HEK293T (cell line): ENCODE measurements at regions not wholly inside any gene's neighbourhood (a gene's known extent, or its start where the extent isn't known, plus 50 kb on each side); places are given as distances from the start of the nearest gene placed in this dataset.

Experiments used
- ARNT ChIP-seq: fragments of 450-650 bp; IDR thresholded peaks from 2 replicates; pipeline ENCODE4 v1.6.1; 2017; ENCODE audit warnings: mild to moderate bottlenecking
- BHLHE40 ChIP-seq: fragments of 450-650 bp; IDR thresholded peaks from 2 replicates; pipeline ENCODE4 v1.6.1; 2016; ENCODE audit warnings: mild to moderate bottlenecking, moderate library complexity, borderline replicate concordance
- CTBP1 ChIP-seq: fragments of 450-650 bp; IDR thresholded peaks from 2 replicates; pipeline ENCODE4 v1.6.1; 2016; ENCODE audit warnings: borderline replicate concordance
- FOXK2 ChIP-seq: fragments of 450-650 bp; IDR thresholded peaks from 2 replicates; pipeline ENCODE4 v1.6.1; 2016; ENCODE audit warnings: mild to moderate bottlenecking
- FOXM1 ChIP-seq: fragments of 450-650 bp; IDR thresholded peaks from 2 replicates; pipeline ENCODE4 v1.6.1; 2017; ENCODE audit warnings: mild to moderate bottlenecking, borderline replicate concordance
- HDGF ChIP-seq: fragments of 450-650 bp; IDR thresholded peaks from 2 replicates; pipeline ENCODE4 v1.6.1; 2017; ENCODE audit warnings: antibody characterized with exemption, borderline replicate concordance
- NFRKB ChIP-seq: fragments of 450-650 bp; IDR thresholded peaks from 2 replicates; pipeline ENCODE4 v1.6.1; 2016; ENCODE audit warnings: mild to moderate bottlenecking, moderate library complexity
- SP1 ChIP-seq: fragments of 450-650 bp; IDR thresholded peaks from 2 replicates; pipeline ENCODE4 v1.6.1; 2017
- SUZ12 ChIP-seq: fragments of 450-650 bp; IDR thresholded peaks from 2 replicates; pipeline ENCODE4 v1.6.1; 2016; ENCODE audit warnings: mild to moderate bottlenecking

- TF ChIP-seq FOXK2, result no peak
- TF ChIP-seq ARNT, result no peak
- TF ChIP-seq SP1, result no peak
- TF ChIP-seq SUZ12, result no peak
- no peak for TF ChIP-seq HDGF
- no peak for TF ChIP-seq BHLHE40
- no peak for TF ChIP-seq CTBP1
- no peak for TF ChIP-seq NFRKB
- no peak for TF ChIP-seq FOXM1
These were observed 364.4 kb upstream of the CHST9 start for GRCh38 chr18:27549335-27550039.
